HG02970 (cell line): ENCODE measurements at regions not wholly inside any gene's neighbourhood (a gene's known extent, or its start where the extent isn't known, plus 50 kb on each side); places are given as distances from the start of the nearest gene placed in this dataset.
A peak's percentile ranks its signal among the peaks of the same experiment; 100 is the strongest.
"Not testable (repeated sequence)": the region's sequence is repeated elsewhere in the genome, so short reads cannot be mapped to it uniquely, and the experiment has no call there.

Source experiments
- ATAC-seq: cut with Tn5 transposase; IDR thresholded peaks from one replicate; pipeline ENCODE4 v1.9.1; 2021; ENCODE audit warnings: mild to moderate bottlenecking, moderate library complexity, moderate number of reproducible peaks; ENCODE audit not compliant: unreplicated experiment, low FRiP score

DNA sequence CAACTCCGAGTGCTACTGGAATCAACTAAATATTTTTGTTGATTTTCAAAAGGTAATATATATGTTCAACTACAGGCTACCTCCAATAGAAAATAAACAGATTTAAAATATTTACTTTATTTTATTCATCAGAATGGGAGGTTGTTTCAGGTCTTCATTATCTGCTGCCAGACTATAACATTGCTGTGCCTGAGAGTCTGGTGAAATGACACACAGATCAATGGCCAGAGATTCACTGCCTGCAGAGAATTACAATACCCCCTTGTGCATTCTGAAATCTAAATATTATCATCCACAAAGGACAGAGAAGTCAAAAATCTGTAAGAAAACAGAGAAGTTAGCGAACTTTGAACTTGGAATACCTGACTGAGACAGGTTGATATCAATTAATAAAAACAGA lies 667.8 kb upstream of the GJE1 start:
- ATAC-seq = no peak

- ATAC-seq = peak; percentile 79
Observed at GRCh38 chr6:141464490-141464889, 668.2 kb upstream of the GJE1 start.

- ATAC-seq = peak; percentile 83
Observed at GRCh38 chr6:141463237-141463977, 669.3 kb upstream of the GJE1 start.

- no peak for ATAC-seq
Observed at GRCh38 chr6:141460743-141461484, 671.8 kb upstream of the GJE1 start.

DNA sequence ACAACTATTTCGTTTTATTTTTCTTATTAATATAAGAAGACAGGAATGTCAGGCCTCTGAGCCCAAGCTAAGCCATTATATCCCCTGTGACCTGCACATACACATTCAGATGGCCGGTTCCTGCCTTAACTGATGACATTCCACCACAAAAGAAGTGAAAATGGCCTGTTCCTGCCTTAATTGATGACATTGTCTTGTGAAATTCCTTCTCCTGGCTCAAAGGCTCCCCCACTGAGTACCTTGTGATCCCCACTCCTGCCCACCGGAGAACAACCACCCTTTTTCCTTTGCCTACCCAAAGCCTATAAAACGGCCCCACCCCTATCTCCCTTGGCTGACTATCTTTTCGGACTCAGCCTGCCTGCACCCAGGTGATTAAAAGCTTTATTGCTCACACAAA lies 672.5 kb upstream of the GJE1 start:
- not testable (repeated sequence) for ATAC-seq

DNA sequence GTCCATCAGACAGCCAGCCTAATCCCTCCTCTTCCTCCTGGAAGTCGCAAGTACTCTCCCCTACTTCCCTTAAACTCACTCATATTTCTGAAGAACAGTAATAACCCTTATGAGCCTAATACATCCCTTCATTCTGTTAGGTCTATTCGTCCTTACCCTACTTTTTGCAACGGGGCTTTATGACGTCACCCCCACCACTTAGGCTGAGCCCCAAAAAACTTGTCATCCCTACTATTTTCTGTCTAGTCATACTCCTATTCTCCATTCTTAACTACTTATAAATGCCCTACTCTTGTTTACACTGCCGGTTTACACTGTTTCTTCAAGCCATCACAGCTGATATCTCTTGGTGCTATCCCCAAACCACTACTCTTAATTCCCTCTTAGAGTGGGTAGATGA lies 674.7 kb upstream of the GJE1 start:
- ATAC-seq = not testable (repeated sequence)

DNA sequence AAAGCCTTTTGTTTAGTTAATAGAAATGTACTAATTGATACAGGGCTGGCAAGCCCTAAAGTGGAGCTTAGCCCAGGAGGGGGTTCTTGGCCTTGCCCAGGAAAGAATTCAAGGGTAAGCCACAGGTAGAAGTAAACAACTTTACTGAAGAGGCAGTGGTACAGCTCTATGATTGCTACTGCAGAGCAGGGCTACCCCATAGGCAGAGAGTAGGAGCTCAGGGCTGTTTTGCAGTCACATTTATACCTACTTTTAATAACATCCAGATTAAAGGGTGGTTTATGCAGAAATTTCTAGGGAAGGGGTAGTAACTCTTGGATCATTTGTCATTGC lies 680.4 kb upstream of the GJE1 start:
- ATAC-seq = no peak

DNA sequence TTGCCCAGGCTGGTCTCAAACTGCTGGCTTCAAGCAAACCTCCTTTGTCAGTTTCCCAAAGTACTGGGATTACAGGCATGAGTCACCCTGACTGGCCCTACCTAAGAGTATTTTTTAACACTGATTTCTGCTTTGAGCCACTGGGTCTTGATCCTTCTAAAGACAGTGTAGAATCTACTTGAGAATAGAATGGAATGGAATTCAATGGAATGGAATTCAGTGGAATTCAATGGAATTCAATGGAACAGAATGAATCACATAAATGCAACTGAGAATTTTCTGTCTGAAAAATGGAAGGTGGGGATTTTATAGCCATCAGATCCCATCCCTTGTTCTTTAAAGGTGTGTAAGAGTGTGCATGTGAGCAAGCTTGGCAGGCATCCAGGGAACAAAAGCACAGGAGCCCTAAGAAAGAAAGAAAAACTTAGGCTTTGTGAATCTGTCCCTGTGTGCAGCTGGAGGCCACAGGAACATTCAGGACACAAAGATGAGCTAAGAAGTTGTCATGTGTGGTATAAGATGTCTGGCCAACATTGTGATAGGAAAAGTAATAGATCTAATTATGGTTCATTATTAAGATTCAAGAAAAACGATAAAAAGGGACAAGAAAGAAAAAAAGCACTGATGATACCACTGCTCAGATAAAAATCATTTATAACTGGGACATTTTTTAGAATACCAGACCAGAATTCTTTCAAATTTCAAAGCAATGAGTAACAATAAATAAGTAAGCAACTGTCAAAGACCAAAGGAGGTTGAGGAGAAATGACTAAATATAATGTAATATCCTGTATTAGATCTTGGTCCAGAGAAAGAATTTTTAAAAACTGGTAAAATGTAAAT lies 681.0 kb upstream of the GJE1 start:
- ATAC-seq = no peak

GRCh38 chr6:141451181-141451510 lies 681.6 kb upstream of the GJE1 start:
- ATAC-seq = no peak

DNA sequence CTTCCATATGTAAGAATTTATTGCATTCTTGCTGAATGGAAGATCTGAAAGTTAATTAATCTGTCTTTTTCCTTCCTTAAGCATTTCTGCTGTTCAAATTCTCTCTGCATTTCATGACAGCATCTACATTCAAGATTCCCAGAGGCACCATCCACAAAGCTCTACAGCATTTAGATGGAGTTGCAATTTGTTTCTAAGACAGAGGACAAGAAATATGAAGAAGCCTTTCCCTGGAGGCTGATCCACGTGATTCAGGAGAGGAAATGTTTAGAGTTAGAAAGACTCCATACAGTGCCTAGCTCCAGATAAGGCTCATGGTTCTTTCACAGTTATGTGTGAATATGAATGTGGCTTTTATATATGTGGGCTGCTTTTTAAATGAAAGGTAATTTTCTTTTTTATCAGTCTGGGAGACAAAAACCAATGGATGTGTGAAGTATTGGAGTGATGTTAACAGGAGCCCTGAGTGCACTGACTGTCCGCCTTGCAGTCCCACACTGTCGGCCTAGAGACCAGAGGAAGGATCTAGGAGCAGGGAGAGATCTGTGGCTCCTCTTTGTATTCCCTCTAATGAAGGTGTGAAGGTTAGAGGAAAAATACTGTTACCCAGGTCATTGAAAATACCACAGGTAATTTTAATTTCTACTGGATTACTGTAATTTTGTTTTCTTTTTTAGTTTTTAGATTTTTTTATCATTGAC lies 686.6 kb upstream of the GJE1 start:
- no peak for ATAC-seq

DNA sequence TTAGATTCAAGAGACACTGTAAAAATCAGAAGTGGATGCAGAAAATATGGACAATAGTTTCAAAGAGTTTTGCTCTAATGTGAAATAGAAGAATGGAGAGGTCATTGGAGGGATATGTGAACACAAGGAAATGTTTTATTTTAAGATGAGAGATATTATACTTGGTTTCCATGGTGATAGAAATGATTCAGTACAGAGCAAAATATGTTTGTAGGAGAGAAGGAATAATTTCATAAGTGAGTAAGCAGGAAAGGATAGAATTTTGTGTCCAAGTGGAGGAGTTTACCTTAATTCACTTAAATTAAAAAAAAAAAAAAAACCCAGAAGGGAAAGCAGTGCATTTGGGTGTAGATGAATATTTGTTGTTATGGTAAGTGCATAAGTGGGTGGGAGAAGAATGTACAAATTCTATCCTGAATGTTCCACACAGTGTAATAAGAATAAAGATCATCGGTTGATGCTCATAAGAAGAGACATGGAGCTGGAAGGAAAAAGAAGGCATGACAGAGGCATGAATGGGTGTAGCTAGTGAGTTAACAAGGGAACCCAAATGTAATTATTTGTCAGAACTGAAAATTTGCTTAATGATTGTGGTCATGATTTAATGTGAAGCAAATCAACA lies 688.9 kb upstream of the GJE1 start:
- no peak for ATAC-seq

DNA sequence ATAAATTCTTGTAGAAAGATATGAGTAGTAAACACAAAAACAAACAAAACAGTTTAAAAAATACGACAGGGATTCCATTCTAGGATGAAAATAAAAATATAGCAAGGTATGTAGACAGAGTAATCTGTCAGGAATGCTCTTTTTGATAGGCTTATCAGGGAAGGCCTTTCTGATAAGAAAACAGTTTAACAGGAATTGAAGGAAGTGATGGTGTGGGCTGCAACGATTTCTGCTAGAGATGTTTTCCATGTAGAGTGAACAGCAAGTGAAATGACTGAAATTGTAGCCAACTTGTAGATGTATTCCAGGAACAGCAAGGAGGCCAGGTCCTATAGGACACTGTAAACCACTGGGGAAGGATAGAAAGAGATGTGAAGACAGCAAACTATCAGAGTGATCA lies 689.7 kb upstream of the GJE1 start:
- no peak for ATAC-seq

GRCh38 chr6:141439513-141439912 lies 693.2 kb upstream of the GJE1 start:
- no peak for ATAC-seq

DNA sequence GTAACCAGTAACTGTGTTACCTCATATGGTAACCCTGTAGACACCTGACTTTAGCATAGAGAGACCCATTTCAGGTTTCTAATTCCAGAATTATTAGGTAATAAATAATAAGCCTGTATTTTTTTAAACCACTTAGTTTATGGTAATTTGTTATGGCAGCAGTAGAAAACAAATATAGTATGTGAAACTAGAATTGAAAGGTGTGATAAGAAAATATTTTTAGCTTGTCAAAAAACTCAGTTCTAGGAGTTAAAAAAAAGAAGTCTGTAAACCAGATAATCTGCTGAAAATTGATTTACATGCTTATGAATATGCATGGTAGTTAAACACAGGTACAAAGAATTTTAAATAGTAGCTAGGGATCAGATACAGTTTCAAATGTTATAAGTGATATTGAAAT lies 695.0 kb upstream of the GJE1 start:
- ATAC-seq = no peak

- no peak for ATAC-seq
Observed at GRCh38 chr6:141437011-141437410, 695.7 kb upstream of the GJE1 start.

GRCh38 chr6:141426400-141426980 lies 706.2 kb upstream of the GJE1 start:
- no peak for ATAC-seq

GRCh38 chr6:141421378-141421777 lies 711.3 kb upstream of the GJE1 start:
- no peak for ATAC-seq

GRCh38 chr6:141418076-141418475 lies 714.6 kb upstream of the GJE1 start:
- ATAC-seq = no peak

DNA sequence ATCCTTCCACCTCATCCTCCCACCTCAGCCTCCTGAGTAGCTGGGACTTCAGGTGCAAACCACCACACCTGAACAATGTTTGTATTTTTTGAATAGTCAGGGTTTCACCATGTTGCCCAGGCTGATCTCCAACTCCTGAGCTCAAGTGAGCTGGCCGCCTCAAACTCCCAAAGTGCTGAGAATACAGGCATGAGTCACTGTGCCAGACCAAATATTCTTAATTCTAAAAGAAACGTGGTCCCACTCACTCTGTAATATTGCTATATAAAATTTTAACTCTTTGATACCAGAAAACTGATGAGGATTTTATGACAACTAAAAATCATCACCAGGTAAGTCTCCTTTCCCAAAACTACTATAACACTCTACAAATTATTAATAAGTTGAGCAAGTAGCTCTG lies 716.8 kb upstream of the GJE1 start:
- ATAC-seq = no peak

DNA sequence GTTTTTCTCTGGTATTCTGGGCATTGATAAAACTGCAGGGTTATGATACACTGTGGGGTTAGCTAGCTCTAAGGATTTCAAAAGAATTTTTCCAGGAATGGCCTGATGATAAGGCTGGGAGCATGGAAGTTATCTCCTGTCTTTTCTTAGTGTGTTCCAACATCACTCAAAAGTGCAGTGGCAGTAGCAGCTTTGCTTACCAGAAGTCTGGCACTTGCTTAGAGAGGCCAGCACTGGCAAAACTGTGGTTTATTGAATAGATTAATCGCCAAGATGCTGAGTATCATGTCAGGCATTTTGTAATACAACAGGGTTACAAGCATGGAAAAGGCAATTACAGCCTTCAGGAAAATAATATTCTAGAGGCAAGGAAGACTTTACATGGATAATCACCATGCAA lies 719.5 kb upstream of the GJE1 start:
- ATAC-seq = no peak
